Mesenchymal stem cell (in vitro differentiated cells and primary cell): ENCODE measurements at regions not wholly inside any gene's neighbourhood (a gene's known extent, or its start where the extent isn't known, plus 50 kb on each side); places are given as distances from the start of the nearest gene placed in this dataset.
A peak's percentile ranks its signal among the peaks of the same experiment; 100 is the strongest.

Experiments
- DNase-seq: peaks from one replicate; pipeline ENCODE4 v3.0.0-alpha.2; 2013
- H2AFZ ChIP-seq: one replicate; pipeline ENCODE4 v1.6.1; 2013; ENCODE audit warnings: low read depth, mild to moderate bottlenecking, control low read depth, inconsistent platforms, low read length, moderate library complexity
- H2AK5ac ChIP-seq: 2 replicates; pipeline ENCODE4 v1.6.1; 2013; ENCODE audit warnings: low read length, moderate library complexity, mild to moderate bottlenecking, inconsistent platforms; ENCODE audit not compliant: severe bottlenecking
- H2BK120ac ChIP-seq: one replicate; pipeline ENCODE4 v1.6.1; 2013; ENCODE audit warnings: low read depth, mild to moderate bottlenecking, inconsistent platforms, low read length, moderate library complexity
- H2BK12ac ChIP-seq, 2 experiments: one replicate each; pipeline ENCODE4 v1.6.1; 2013; ENCODE audit warnings: inconsistent platforms in 2 of 2, low read length in 2 of 2, mild to moderate bottlenecking in 2 of 2, moderate library complexity in 2 of 2, control low read depth in 1 of 2
- H2BK15ac ChIP-seq: one replicate; pipeline ENCODE4 v1.6.1; 2013; ENCODE audit warnings: mild to moderate bottlenecking, low read depth, inconsistent platforms; ENCODE audit not compliant: poor library complexity, severe bottlenecking
- H2BK5ac ChIP-seq: 2 replicates; pipeline ENCODE4 v1.6.1; 2013; ENCODE audit warnings: low read depth, mild to moderate bottlenecking, low read length, control low read depth, inconsistent platforms; ENCODE audit not compliant: poor library complexity, severe bottlenecking
- H3K14ac ChIP-seq, 2 experiments: one replicate each; pipeline ENCODE4 v1.6.1; 2013; ENCODE audit warnings: inconsistent platforms in 2 of 2, low read length in 2 of 2, control low read depth in 1 of 2, mild to moderate bottlenecking in 1 of 2, moderate library complexity in 1 of 2
- H3K18ac ChIP-seq, 2 experiments: one replicate each; pipeline ENCODE4 v1.6.1; 2013; ENCODE audit warnings: inconsistent platforms in 2 of 2, low read length in 2 of 2, control low read depth in 1 of 2, low read depth in 1 of 2, mild to moderate bottlenecking in 1 of 2
- H3K23ac ChIP-seq, 2 experiments: one replicate each; pipeline ENCODE4 v1.6.1; 2013; ENCODE audit warnings: inconsistent platforms in 2 of 2, low read length in 2 of 2, mild to moderate bottlenecking in 2 of 2, moderate library complexity in 2 of 2, control low read depth in 1 of 2
- H3K27ac ChIP-seq: 2 replicates; pipeline ENCODE4 v1.5.1; 2013; ENCODE audit warnings: mild to moderate bottlenecking, moderate library complexity, low read length, control low read depth, inconsistent platforms; ENCODE audit not compliant: poor library complexity, severe bottlenecking
- H3K27me3 ChIP-seq, 2 experiments: 2 replicates each; pipeline versions ENCODE4 v1.6.1 to v1.7.0; 2013; ENCODE audit warnings: low read length in 2 of 2, mild to moderate bottlenecking in 2 of 2, moderate library complexity in 2 of 2, control low read depth in 1 of 2, inconsistent platforms in 1 of 2; ENCODE audit not compliant: control insufficient read depth in 1 of 2, insufficient read depth in 1 of 2
- H3K36me3 ChIP-seq, 2 experiments: 2 replicates each; pipeline versions ENCODE4 v1.6.1 to v1.7.0; 2013; ENCODE audit warnings: low read length in 2 of 2, control low read depth in 1 of 2, inconsistent platforms in 1 of 2, low read depth in 1 of 2, mild to moderate bottlenecking in 1 of 2; ENCODE audit not compliant: insufficient read depth in 2 of 2, control insufficient read depth in 1 of 2
- H3K4ac ChIP-seq, 2 experiments: one replicate each; pipeline ENCODE4 v1.6.1; 2013; ENCODE audit warnings: inconsistent platforms in 2 of 2, low read length in 2 of 2, mild to moderate bottlenecking in 2 of 2, moderate library complexity in 2 of 2, control low read depth in 1 of 2, low read depth in 1 of 2
- H3K4me1 ChIP-seq: 2 replicates; pipeline ENCODE4 v1.6.1; 2013; ENCODE audit warnings: low read depth, low read length, control low read depth; ENCODE audit not compliant: control insufficient read depth, insufficient read depth
- H3K4me2 ChIP-seq: 2 replicates; pipeline ENCODE4 v1.6.1; 2013; ENCODE audit warnings: low read length, mild to moderate bottlenecking, inconsistent platforms; ENCODE audit not compliant: poor library complexity, severe bottlenecking
- H3K4me3 ChIP-seq, 2 experiments: 2 replicates each; pipeline versions ENCODE4 v1.5.1 to v1.7.0; 2013; ENCODE audit warnings: low read length in 2 of 2, mild to moderate bottlenecking in 2 of 2, control low read depth in 1 of 2, low read depth in 1 of 2; ENCODE audit not compliant: insufficient read depth in 1 of 2
- H3K79me1 ChIP-seq: replicated peaks from 2 replicates; pipeline ENCODE4 v1.6.1; 2013; ENCODE audit warnings: mild to moderate bottlenecking, control low read depth, low read length, inconsistent platforms; ENCODE audit not compliant: poor library complexity, severe bottlenecking
- H3K9ac ChIP-seq: 2 replicates; pipeline ENCODE4 v1.7.0; 2013; ENCODE audit warnings: mild to moderate bottlenecking, low read length, moderate library complexity
- H3K9me3 ChIP-seq: 2 replicates; pipeline ENCODE4 v1.7.0; 2013; ENCODE audit warnings: mild to moderate bottlenecking, low read length; ENCODE audit not compliant: control insufficient read depth
- H4K8ac ChIP-seq: one replicate; pipeline ENCODE4 v1.6.1; 2013; ENCODE audit warnings: inconsistent platforms, mild to moderate bottlenecking, low read length, moderate library complexity
- H4K91ac ChIP-seq: one replicate; pipeline ENCODE4 v1.6.1; 2013; ENCODE audit warnings: mild to moderate bottlenecking, low read length, inconsistent platforms
- WGBS: methylation state at CpG from one replicate; pipeline ENCODE4 v1.1.7; 2013; ENCODE audit warnings: mixed read lengths; 5-methylcytosine and 5-hydroxymethylcytosine counted together

DNA sequence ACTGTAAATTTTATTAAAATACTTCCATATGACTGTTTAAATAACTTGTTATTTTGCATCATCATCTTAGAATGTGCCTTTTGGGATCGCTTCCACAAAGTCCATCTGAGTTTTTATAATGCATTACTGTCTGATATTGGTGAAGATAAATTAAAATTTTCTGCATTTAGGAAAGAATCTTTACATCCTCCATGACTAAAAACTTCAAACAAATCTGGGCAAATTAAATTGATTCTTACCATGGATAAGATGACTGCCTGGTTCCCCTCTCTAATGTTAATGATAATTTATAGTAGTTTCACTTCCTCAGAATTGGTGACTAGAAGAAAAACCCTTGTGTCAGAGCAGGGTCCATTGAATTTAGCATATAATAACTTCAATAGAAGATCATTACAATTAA lies 94.7 kb upstream of the SLC38A4 start:
- no peak for DNase-seq
- Histone ChIP-seq H3K23ac (no peak overlapping the region), H4K91ac (no peak overlapping the region), H2BK5ac (no peak overlapping the region), H4K8ac (no peak overlapping the region), H2BK120ac (no peak overlapping the region), H2AFZ (no peak overlapping the region), H3K4ac (no peak overlapping the region), H2BK12ac (no peak overlapping the region), H3K14ac (no peak overlapping the region), H3K9ac (no peak overlapping the region), H3K4me3 (no peak overlapping the region), H2AK5ac (no peak overlapping the region), H3K79me1 (no peaks in the 10 kb centered on the region), H3K18ac (no peak overlapping the region), H3K4me2 (no peak overlapping the region), H3K4me1 (peaks cover 2% of the 10 kb centered on the region), H3K36me3 (no peaks in the 10 kb centered on the region), H2BK15ac (no peak overlapping the region), H3K27me3 (no peaks in the 10 kb centered on the region), H3K9me3 (no peaks in the 10 kb centered on the region), H3K27ac (no peak overlapping the region)
- no CpG with 5 or more reads among the region's 1 CpG for WGBS

DNA sequence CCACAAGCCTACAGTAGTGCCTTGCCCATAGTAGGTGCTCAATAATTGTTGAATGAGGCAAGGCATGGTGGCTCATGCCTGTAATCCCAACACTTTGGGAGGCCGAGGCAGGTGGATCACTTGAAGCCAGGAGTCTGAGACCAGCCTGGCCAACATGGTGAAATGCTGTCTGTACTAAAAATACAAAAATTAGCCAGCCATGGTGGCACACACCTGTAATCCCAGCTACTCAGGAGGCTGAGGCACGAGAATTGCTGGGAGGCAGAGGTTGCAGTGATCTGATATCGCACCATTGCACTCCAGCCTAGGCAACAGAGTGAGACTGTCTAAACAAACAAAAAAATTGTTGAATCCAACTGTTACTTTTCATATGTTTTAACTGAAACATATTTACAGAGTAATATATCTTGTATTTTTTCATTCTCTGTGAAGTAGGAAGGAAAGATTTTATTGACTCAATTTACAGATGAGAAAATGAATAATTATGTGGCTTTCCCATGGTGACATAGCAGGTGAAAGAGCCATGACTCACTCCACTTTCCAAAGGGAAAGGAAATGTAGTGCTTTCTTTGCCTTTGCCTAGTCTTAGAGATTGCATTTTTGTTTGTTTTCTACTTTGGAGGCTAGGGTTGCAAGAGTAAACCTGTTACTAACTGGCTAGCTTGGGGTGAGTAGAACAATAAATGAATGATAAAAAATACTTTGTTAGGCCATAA lies 95.4 kb upstream of the SLC38A4 start:
- Histone ChIP-seq H3K14ac (no peak overlapping the region), H3K4me2 (no peak overlapping the region), H3K9ac (peak overlapping the region; percentile 24), H4K8ac (no peak overlapping the region), H3K4me3 (no peak overlapping the region), H2AFZ (no peak overlapping the region), H2BK15ac (no peak overlapping the region), H3K79me1 (no peaks in the 10 kb centered on the region), H3K4ac (no peak overlapping the region), H2BK12ac (peak overlapping the region in 1 of 2 experiments; percentile 60), H3K4me1 (peaks cover 2% of the 10 kb centered on the region), H3K23ac (no peak overlapping the region), H3K36me3 (no peaks in the 10 kb centered on the region), H2BK120ac (no peak overlapping the region), H3K9me3 (no peaks in the 10 kb centered on the region), H2AK5ac (no peak overlapping the region), H3K27ac (no peak overlapping the region), H3K18ac (no peak overlapping the region), H4K91ac (no peak overlapping the region), H2BK5ac (no peak overlapping the region), H3K27me3 (no peaks in the 10 kb centered on the region)
- 94% methylated on average over 3 of the region's 3 CpGs for WGBS
- peak; percentile 76 for DNase-seq

DNA sequence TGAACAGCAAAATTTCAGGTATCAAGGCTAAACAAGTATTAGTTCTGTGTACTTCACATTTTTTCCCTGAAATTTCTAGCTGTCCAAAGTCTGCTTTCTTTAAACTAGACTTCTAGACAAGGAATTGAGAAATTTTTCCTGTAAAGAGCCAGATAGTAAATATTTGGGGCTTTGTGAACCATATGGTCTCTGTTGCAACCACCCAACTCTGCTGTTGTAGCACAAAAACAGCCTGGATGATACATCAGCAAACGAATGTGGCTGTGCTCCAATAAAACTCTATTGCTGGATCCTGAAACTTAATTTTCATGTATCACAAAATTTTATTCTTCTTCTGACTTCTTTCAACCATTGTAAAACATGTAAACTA lies 96.0 kb upstream of the SLC38A4 start:
- Histone ChIP-seq H2AK5ac (no peak overlapping the region), H3K36me3 (no peaks in the 10 kb centered on the region), H3K14ac (no peak overlapping the region), H4K91ac (no peak overlapping the region), H3K27ac (no peak overlapping the region), H3K27me3 (no peaks in the 10 kb centered on the region), H2BK15ac (no peak overlapping the region), H3K9me3 (no peaks in the 10 kb centered on the region), H3K79me1 (no peaks in the 10 kb centered on the region), H3K9ac (peak overlapping the region; percentile 24), H2BK120ac (no peak overlapping the region), H3K4me1 (peaks cover 2% of the 10 kb centered on the region), H2AFZ (no peak overlapping the region), H3K18ac (no peak overlapping the region), H2BK12ac (peak overlapping the region in 1 of 2 experiments; percentile 14), H3K23ac (no peak overlapping the region), H3K4me3 (no peak overlapping the region), H4K8ac (no peak overlapping the region), H3K4ac (no peak overlapping the region), H2BK5ac (no peak overlapping the region), H3K4me2 (no peak overlapping the region)
- peak; percentile 77 for DNase-seq
- 88% methylated on average over 1 of the region's 1 CpG for WGBS

DNA sequence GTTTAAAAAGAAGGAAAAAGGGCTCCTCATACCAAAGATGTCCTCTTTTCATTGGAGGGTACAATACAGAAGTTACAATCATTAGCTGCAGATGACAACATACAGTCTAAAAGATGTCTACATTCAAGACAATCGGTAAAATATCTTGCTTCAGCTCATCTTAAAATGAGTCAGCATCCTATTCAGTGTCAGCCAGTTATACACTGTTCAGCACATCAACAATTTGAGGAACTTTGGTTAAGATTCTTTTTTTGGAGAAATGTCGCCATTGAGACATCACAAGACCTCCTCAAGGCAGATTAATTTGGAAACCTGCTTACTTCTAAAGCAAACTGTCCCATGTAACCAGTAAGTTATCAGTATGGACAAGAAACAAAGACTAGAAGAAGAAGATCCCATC lies 100.7 kb upstream of the SLC38A4 start:
- H2BK120ac ChIP-seq, result no peak overlapping the region
- no peaks in the 10 kb centered on the region for H3K36me3 ChIP-seq
- DNase-seq, result no peak
- no peak overlapping the region for H2AFZ ChIP-seq
- no peak overlapping the region for H3K4me3 ChIP-seq
- no peak overlapping the region for H3K27ac ChIP-seq
- no peak overlapping the region for H2BK12ac ChIP-seq
- H2AK5ac ChIP-seq, result no peak overlapping the region
- H2BK15ac ChIP-seq, result no peak overlapping the region
- no peaks in the 10 kb centered on the region for H3K4me1 ChIP-seq
- no peaks in the 10 kb centered on the region for H3K79me1 ChIP-seq
- H4K8ac ChIP-seq, result no peak overlapping the region
- 89% methylated on average over 1 of the region's 2 CpGs for WGBS
- H3K18ac ChIP-seq, result no peak overlapping the region
- no peak overlapping the region for H3K23ac ChIP-seq
- no peak overlapping the region for H4K91ac ChIP-seq
- no peak overlapping the region for H3K14ac ChIP-seq
- no peak overlapping the region for H3K9ac ChIP-seq
- no peak overlapping the region for H3K4ac ChIP-seq
- H3K27me3 ChIP-seq, result no peaks in the 10 kb centered on the region
- no peak overlapping the region for H2BK5ac ChIP-seq
- H3K4me2 ChIP-seq, result no peak overlapping the region
- no peaks in the 10 kb centered on the region for H3K9me3 ChIP-seq
